Thyroid gland (tissue), 4 donors: ENCODE measurements at regions not wholly inside any gene's neighbourhood (a gene's known extent, or its start where the extent isn't known, plus 50 kb on each side); places are given as distances from the start of the nearest gene placed in this dataset.

Experiments used
- DNase-seq, 2 donors: peaks; one replicate each; pipeline ENCODE4 v3.0.0-alpha.2; 2019
- H3K27ac ChIP-seq, 3 donors: fragments of 200-600 bp; sonication (generic); 1 replicate in 2 of 3; 2 replicates in 1 of 3; pipeline ENCODE4 v1.5.1; 2016 to 2019; ENCODE audit warnings: mild to moderate bottlenecking in 1 of 3, moderate library complexity in 1 of 3
- H3K27me3 ChIP-seq: fragments of 200-600 bp; sonication (generic); one replicate; pipeline ENCODE4 v1.5.1; 2019
- H3K36me3 ChIP-seq, 2 donors: fragments of 200-600 bp; sonication (generic); one replicate each; pipeline ENCODE4 v1.5.1; 2016 to 2019
- H3K4me1 ChIP-seq, 2 donors: fragments of 200-600 bp; sonication (generic); one replicate each; pipeline ENCODE4 v1.5.1; 2017 to 2019
- H3K4me3 ChIP-seq, 3 donors: fragments of 200-600 bp; sonication (generic); replicated peaks in 1 of 3; 1 replicate in 2 of 3; 2 replicates in 1 of 3; pipeline ENCODE4 v1.5.1; 2016; ENCODE audit warnings: mild to moderate bottlenecking in 1 of 3
- H3K9me3 ChIP-seq: fragments of 200-600 bp; sonication (generic); one replicate; pipeline ENCODE4 v1.5.1; 2017
- CTCF ChIP-seq, 6 experiments: fragments of 200-600 bp in 3 of 6; fragments of 450-650 bp in 3 of 6; sonication (generic) in 3 of 6; IDR thresholded peaks; one replicate each; pipeline ENCODE4 v1.5.1; 2016 to 2019; ENCODE audit warnings: antibody characterized with exemption in 6 of 6, mild to moderate bottlenecking in 2 of 6, inconsistent platforms in 1 of 6, moderate library complexity in 1 of 6
- POLR2A ChIP-seq, 2 donors: fragments of 450-650 bp; IDR thresholded peaks; one replicate each; pipeline ENCODE4 v1.6.1; 2017; ENCODE audit warnings: antibody characterized with exemption in 2 of 2, mild to moderate bottlenecking in 2 of 2, moderate library complexity in 1 of 2
- WGBS, 2 donors: methylation state at CpG; one replicate each; pipeline ENCODE4 v1.1.5; 2017; 5-methylcytosine and 5-hydroxymethylcytosine counted together
- intact Hi-C: fragments of 100-400 bp; cut with DNase I; formaldehyde crosslinking; loops from one replicate; pipeline ENCODE4 v1.15.1; 2023

DNA sequence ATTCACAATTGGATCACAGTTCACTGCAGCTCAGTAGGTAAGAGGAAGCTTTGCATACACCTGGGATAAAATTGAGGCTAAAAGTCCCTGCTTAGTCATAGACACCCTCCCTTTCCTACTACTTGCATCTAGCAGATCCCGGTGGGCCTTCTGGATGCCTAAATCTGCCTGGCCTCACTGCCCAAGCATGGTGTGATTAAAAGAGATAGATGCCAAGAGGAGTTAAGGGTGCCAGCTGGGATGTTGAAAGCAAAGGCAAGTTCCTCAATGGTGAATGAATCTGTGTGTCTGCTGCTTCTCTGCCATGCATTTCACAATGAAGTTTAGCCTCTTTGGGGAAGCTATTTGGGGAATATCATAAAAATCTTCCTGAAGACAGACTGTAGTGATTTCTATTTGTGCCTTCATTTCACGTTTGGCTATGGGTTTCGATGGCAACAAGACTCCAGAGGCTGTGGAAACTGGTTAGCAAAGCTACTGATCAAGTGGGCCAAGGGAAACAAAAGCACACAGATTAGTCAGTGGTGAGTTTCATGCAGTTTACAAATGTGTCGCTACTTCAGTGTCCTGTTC lies 534.0 kb downstream of the ANKRD50 start:
- intact Hi-C loops: no loop called here

GRCh38 chr4:124179506-124180186 lies 532.9 kb downstream of the ANKRD50 start:
- intact Hi-C loops: no loop called here
- no peak overlapping the region for H3K27ac ChIP-seq
- WGBS, 2 donors: 49 to 60% methylated on average over 4 to 5 of the region's 5 CpGs
- TF ChIP-seq POLR2A (IDR thresholded peaks at IDR 0.05): no peak
- no peak for TF ChIP-seq CTCF (IDR thresholded peaks at IDR 0.05)
- DNase-seq: no peak
- H3K9me3 ChIP-seq: no peaks in the 10 kb centered on the region
- no peaks in the 10 kb centered on the region for H3K36me3 ChIP-seq
- H3K4me1 ChIP-seq: no peaks in the 10 kb centered on the region
- no peaks in the 10 kb centered on the region for H3K27me3 ChIP-seq
- H3K4me3 ChIP-seq: no peak overlapping the region

More for the DNA sequence above, 534.0 kb downstream of the ANKRD50 start:
- TF ChIP-seq POLR2A (IDR thresholded peaks at IDR 0.05): no peak
- TF ChIP-seq CTCF (IDR thresholded peaks at IDR 0.05): no peak
- WGBS, 2 donors: 81 to 87% methylated on average over 4 of the region's 4 CpGs
- no peaks in the 10 kb centered on the region for H3K9me3 ChIP-seq
- no peaks in the 10 kb centered on the region for H3K36me3 ChIP-seq
- DNase-seq: no peak
- no peaks in the 10 kb centered on the region for H3K4me1 ChIP-seq
- no peaks in the 10 kb centered on the region for H3K27me3 ChIP-seq
- no peak overlapping the region for H3K27ac ChIP-seq
- H3K4me3 ChIP-seq: no peak overlapping the region

- Histone ChIP-seq H3K9me3 (no peaks in the 10 kb centered on the region), H3K27me3 (no peaks in the 10 kb centered on the region), H3K4me1 (no peaks in the 10 kb centered on the region), H3K27ac (no peak overlapping the region), H3K36me3 (no peaks in the 10 kb centered on the region), H3K4me3 (no peak overlapping the region)
- TF ChIP-seq CTCF (IDR thresholded peaks at IDR 0.05) (no peak), POLR2A (IDR thresholded peaks at IDR 0.05) (no peak)
- WGBS, 2 donors: 83 to 87% methylated on average over 2 of the region's 2 CpGs
- intact Hi-C loops: no loop called here
- DNase-seq: no peak
Measured at GRCh38 chr4:124181039-124181438, 531.5 kb downstream of the ANKRD50 start.

- no peak for DNase-seq
- Histone ChIP-seq H3K36me3 (no peaks in the 10 kb centered on the region), H3K27ac (no peak overlapping the region), H3K4me1 (no peaks in the 10 kb centered on the region), H3K4me3 (no peak overlapping the region), H3K9me3 (no peaks in the 10 kb centered on the region), H3K27me3 (no peaks in the 10 kb centered on the region)
- WGBS, 2 donors: 91 to 93% methylated on average over 2 of the region's 2 CpGs
- TF ChIP-seq POLR2A (IDR thresholded peaks at IDR 0.05) (no peak), CTCF (IDR thresholded peaks at IDR 0.05) (no peak)
- intact Hi-C loops: no loop called here
Measured at GRCh38 chr4:124183231-124183630, 529.3 kb downstream of the ANKRD50 start.

DNA sequence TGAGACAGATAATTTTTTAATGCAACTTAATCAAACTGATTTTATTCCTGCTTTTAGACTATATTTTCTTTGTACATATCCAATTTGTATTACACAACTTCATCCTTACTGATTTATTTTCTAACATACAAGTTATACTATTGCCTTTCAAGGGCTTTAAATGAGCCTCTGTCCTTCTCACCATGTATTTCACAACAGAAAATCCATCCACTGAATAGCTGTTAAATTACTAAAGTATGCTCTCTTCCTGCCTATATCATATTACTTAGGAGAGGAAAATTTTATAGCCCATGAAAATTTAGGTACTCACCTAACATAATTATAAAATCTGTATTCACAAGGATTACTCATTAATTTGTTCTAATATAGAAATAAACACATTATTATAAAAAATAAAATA lies 528.6 kb downstream of the ANKRD50 start:
- no peak for TF ChIP-seq POLR2A (IDR thresholded peaks at IDR 0.05)
- TF ChIP-seq CTCF (IDR thresholded peaks at IDR 0.05): no peak
- intact Hi-C loops: no loop called here
- H3K27ac ChIP-seq: no peak overlapping the region

More for the DNA sequence above, 528.6 kb downstream of the ANKRD50 start:
- H3K36me3 ChIP-seq: no peaks in the 10 kb centered on the region
- H3K27me3 ChIP-seq: no peaks in the 10 kb centered on the region
- no peak overlapping the region for H3K4me3 ChIP-seq
- H3K9me3 ChIP-seq: no peaks in the 10 kb centered on the region
- H3K4me1 ChIP-seq: no peaks in the 10 kb centered on the region
- no peak for DNase-seq
